GM12878 (cell line): ENCODE measurements at regions not wholly inside any gene's neighbourhood (a gene's known extent, or its start where the extent isn't known, plus 50 kb on each side); places are given as distances from the start of the nearest gene placed in this dataset.

ENCODE experiments used
- ATAC-seq: fragments of 200-7000 bp; cut with Tn5 transposase; 3 replicates; pipeline ENCODE4 v1.9.1; 2020; ENCODE audit warnings: mild to moderate bottlenecking, moderate library complexity
- BruUV-seq: library from RNA; stranded (reverse); fragments of 400-500 nt; replicated peaks from 2 replicates; lab custom pipeline; 2021; lab: Mats Ljungman, UMichigan
- CTCF ChIA-PET: fragments of 300-600 bp; sonication (Branson Sonifier 250); formaldehyde crosslinking; extraction: SDS; loops from one replicate; lab custom pipeline; 2021; ENCODE audit warnings: inconsistent platforms; lab: Yijun Ruan, JAX
- POLR2A ChIA-PET: fragments of 350-600 bp; formaldehyde crosslinking; extraction: SDS; loops from one replicate; lab custom pipeline; 2021; ENCODE audit warnings: inconsistent platforms; lab: Charles Lee
- RAD21 ChIA-PET: fragments of 300-600 bp; sonication (Branson Sonifier 250); formaldehyde crosslinking; loops from one replicate; lab custom pipeline; 2023; ENCODE audit warnings: antibody characterized with exemption; ENCODE audit not compliant: unreplicated experiment; lab: Charles Lee
- SMC1A ChIA-PET: fragments of 300-600 bp; sonication (Branson Sonifier 250); formaldehyde crosslinking; loops from one replicate; lab custom pipeline; 2023; ENCODE audit not compliant: unreplicated experiment, uncharacterized antibody; lab: Charles Lee
- DNase-seq: peaks from one replicate; pipeline ENCODE4 v3.0.0-alpha.2; 2011; ENCODE audit warnings: low read depth, low spot score
- FAIRE-seq: peaks from 3 replicates; lab custom pipeline; 2011; peaks lifted over from hg19 to GRCh38; lab: Jason Lieb, UNC
- H2AFZ ChIP-seq: 2 replicates; pipeline ENCODE4 v1.6.0; 2011; ENCODE audit warnings: low read depth, low read length, control low read depth; ENCODE audit not compliant: control insufficient read depth
- H3K27ac ChIP-seq: 2 replicates; pipeline ENCODE4 v1.5.1; 2011; ENCODE audit warnings: control low read depth; ENCODE audit not compliant: control insufficient read depth, insufficient read depth
- H3K27me3 ChIP-seq, 2 experiments: replicated peaks in 1 of 2; 2 replicates each; pipeline versions ENCODE4 v1.6.0 to v1.6.1; 2011; ENCODE audit warnings: low read length in 1 of 2; ENCODE audit not compliant: control insufficient read depth in 2 of 2, insufficient read depth in 2 of 2
- H3K36me3 ChIP-seq, 2 experiments: 2 replicates each; pipeline ENCODE4 v1.5.1; 2011; ENCODE audit warnings: low read length in 1 of 2; ENCODE audit not compliant: control insufficient read depth in 2 of 2, insufficient read depth in 2 of 2
- H3K4me1 ChIP-seq: 2 replicates; pipeline ENCODE4 v1.6.1; 2011; ENCODE audit warnings: mild to moderate bottlenecking, low read length, moderate library complexity, mixed read lengths; ENCODE audit not compliant: control insufficient read depth, insufficient read depth
- H3K4me2 ChIP-seq: 2 replicates; pipeline ENCODE4 v1.6.0; 2011; ENCODE audit warnings: control low read depth; ENCODE audit not compliant: control insufficient read depth, insufficient read depth
- H3K4me3 ChIP-seq: fragments of 200-600 bp; sonication (generic); 2 replicates; pipeline ENCODE4 v1.5.1; 2016
- H3K79me2 ChIP-seq: 2 replicates; pipeline ENCODE4 v1.6.0; 2011; ENCODE audit warnings: low read length; ENCODE audit not compliant: control insufficient read depth, insufficient read depth
- H3K9ac ChIP-seq: 2 replicates; pipeline ENCODE4 v1.8.0; 2011; ENCODE audit warnings: low read length, control low read depth, mixed read lengths; ENCODE audit not compliant: control insufficient read depth, insufficient read depth
- H3K9me3 ChIP-seq: replicated peaks from 3 replicates; pipeline ENCODE4 v1.5.1; 2011; ENCODE audit warnings: mild to moderate bottlenecking, low read length; ENCODE audit not compliant: control insufficient read depth, insufficient read depth
- H4K20me1 ChIP-seq: 2 replicates; pipeline ENCODE4 v1.6.0; 2011; ENCODE audit not compliant: control insufficient read depth, insufficient read depth
- CEBPB ChIP-seq, 2 experiments: fragments of 150-350 bp in 1 of 2; IDR thresholded peaks; 2 replicates each; pipeline ENCODE4 v1.6.1; 2012 to 2014; ENCODE audit warnings: low read depth in 2 of 2, low read length in 2 of 2, borderline replicate concordance in 1 of 2, inconsistent platforms in 1 of 2
- CREM ChIP-seq: IDR thresholded peaks from 2 replicates; pipeline ENCODE4 v1.6.1; 2014; ENCODE audit warnings: antibody characterized with exemption, low read depth
- IKZF2 ChIP-seq, 2 experiments: fragments of 450-650 bp; IDR thresholded peaks; 2 replicates each; pipeline ENCODE4 v1.6.1; 2017; ENCODE audit warnings: mild to moderate bottlenecking in 2 of 2, moderate library complexity in 2 of 2
- MTA3 ChIP-seq: IDR thresholded peaks from 2 replicates; pipeline ENCODE4 v1.6.1; 2012; ENCODE audit warnings: low read length, inconsistent platforms, borderline replicate concordance
- POU2F2 ChIP-seq: IDR thresholded peaks from 3 replicates; pipeline ENCODE4 v1.6.1; 2011; ENCODE audit warnings: low read depth, mild to moderate bottlenecking, low read length, borderline replicate concordance
- RCOR1 ChIP-seq: conservative IDR thresholded peaks from 2 replicates; pipeline ENCODE4 v1.6.1; 2012; ENCODE audit warnings: low read depth, low read length, improper control_type of control experiment
- SP1 ChIP-seq: IDR thresholded peaks from one replicate; pipeline ENCODE4 v1.6.1; 2011; ENCODE audit warnings: low read depth, low read length
- TAF1 ChIP-seq: IDR thresholded peaks from 2 replicates; pipeline ENCODE4 v1.6.1; 2011; ENCODE audit warnings: mild to moderate bottlenecking, low read depth, low read length, borderline replicate concordance
- TBL1XR1 ChIP-seq: IDR thresholded peaks from 2 replicates; pipeline ENCODE4 v1.6.1; 2012; ENCODE audit warnings: low read depth, low read length, improper control_type of control experiment
- WGBS: methylation state at CpG from one replicate; pipeline ENCODE4 v1.1.6; 2016; ENCODE audit warnings: low lambda C conversion rate; ENCODE audit not compliant: insufficient replicate concordance, insufficient coverage; ENCODE audit errors: missing lambda C conversion rate; 5-methylcytosine and 5-hydroxymethylcytosine counted together
- in situ Hi-C: fragments of 300-500 bp; cut with MboI; formaldehyde crosslinking; loops from 9 replicates; pipeline ENCODE4 v1.14.3; 2018; ENCODE audit warnings: mixed read lengths
- intact Hi-C: fragments of 100-400 bp; cut with micrococcal nuclease; formaldehyde crosslinking; loops from one replicate; pipeline ENCODE4 v1.14.2; 2022; ENCODE audit not compliant: unreplicated experiment
- TF ChIP-seq, protein P1 (sequence below): fragments of 450-650 bp; IDR thresholded peaks from 2 replicates; pipeline ENCODE4 v1.6.1; 2016; ENCODE audit warnings: mild to moderate bottlenecking, moderate library complexity, borderline replicate concordance

- TF ChIP-seq RCOR1 (no peak), POU2F2 (no peak), SP1 (no peak), CEBPB (IDR thresholded peaks at IDR 0.05; ENCODE audit: borderline replicate concordance in 1 of 2, low read depth in 2 of 2, low read length in 2 of 2) (no peak), TBL1XR1 (no peak)
- H3K27ac ChIP-seq: no peak overlapping the region
- FAIRE-seq (no peak), ATAC-seq (no peak), DNase-seq (no peak)
- H3K27me3 ChIP-seq: no peaks in the 10 kb centered on the region
- ChIA-PET SMC1A (no interaction called here), RAD21 (no interaction called here), POLR2A (no interaction called here), CTCF (no interaction called here)
- no peak overlapping the region for H3K9ac ChIP-seq
- no peak overlapping the region for H3K4me2 ChIP-seq
- H3K4me3 ChIP-seq: no peak overlapping the region
- no peaks in the 10 kb centered on the region for H3K79me2 ChIP-seq
- in situ Hi-C loops (no loop called here), intact Hi-C loops (no loop called here)
- no peaks in the 10 kb centered on the region for H4K20me1 ChIP-seq
- no peaks in the 10 kb centered on the region for H3K36me3 ChIP-seq
- peaks cover 4% of the 10 kb centered on the region for H3K4me1 ChIP-seq
- H3K9me3 ChIP-seq: no peaks in the 10 kb centered on the region
- no TSS peak for BruUV-seq
- 92% methylated on average over 2 of the region's 2 CpGs for WGBS
- no peak overlapping the region for H2AFZ ChIP-seq
Observed at GRCh38 chr7:47677093-47677492, 95.2 kb upstream of the TNS3 start.

- Histone ChIP-seq H2AFZ (no peak overlapping the region), H3K9ac (no peak overlapping the region), H3K4me2 (no peak overlapping the region), H3K27me3 (no peaks in the 10 kb centered on the region), H4K20me1 (no peaks in the 10 kb centered on the region), H3K4me3 (no peak overlapping the region)
- no TSS peak for BruUV-seq
- 70% methylated on average over 3 of the region's 3 CpGs for WGBS
- no peak for FAIRE-seq
- TF ChIP-seq CREM (no peak), TAF1 (no peak), IKZF2 (IDR thresholded peaks at IDR 0.05) (no peak), MTA3 (no peak)
- TF ChIP-seq, protein P1, sequence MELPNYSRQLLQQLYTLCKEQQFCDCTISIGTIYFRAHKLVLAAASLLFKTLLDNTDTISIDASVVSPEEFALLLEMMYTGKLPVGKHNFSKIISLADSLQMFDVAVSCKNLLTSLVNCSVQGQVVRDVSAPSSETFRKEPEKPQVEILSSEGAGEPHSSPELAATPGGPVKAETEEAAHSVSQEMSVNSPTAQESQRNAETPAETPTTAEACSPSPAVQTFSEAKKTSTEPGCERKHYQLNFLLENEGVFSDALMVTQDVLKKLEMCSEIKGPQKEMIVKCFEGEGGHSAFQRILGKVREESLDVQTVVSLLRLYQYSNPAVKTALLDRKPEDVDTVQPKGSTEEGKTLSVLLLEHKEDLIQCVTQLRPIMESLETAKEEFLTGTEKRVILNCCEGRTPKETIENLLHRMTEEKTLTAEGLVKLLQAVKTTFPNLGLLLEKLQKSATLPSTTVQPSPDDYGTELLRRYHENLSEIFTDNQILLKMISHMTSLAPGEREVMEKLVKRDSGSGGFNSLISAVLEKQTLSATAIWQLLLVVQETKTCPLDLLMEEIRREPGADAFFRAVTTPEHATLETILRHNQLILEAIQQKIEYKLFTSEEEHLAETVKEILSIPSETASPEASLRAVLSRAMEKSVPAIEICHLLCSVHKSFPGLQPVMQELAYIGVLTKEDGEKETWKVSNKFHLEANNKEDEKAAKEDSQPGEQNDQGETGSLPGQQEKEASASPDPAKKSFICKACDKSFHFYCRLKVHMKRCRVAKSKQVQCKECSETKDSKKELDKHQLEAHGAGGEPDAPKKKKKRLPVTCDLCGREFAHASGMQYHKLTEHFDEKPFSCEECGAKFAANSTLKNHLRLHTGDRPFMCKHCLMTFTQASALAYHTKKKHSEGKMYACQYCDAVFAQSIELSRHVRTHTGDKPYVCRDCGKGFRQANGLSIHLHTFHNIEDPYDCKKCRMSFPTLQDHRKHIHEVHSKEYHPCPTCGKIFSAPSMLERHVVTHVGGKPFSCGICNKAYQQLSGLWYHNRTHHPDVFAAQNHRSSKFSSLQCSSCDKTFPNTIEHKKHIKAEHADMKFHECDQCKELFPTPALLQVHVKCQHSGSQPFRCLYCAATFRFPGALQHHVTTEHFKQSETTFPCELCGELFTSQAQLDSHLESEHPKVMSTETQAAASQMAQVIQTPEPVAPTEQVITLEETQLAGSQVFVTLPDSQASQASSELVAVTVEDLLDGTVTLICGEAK: no peak
- TF ChIP-seq, all 136 proteins: peak for 0
- no peak for DNase-seq
- ChIA-PET CTCF (no interaction called here), SMC1A (no interaction called here), POLR2A (no interaction called here), RAD21 (no interaction called here)
- ATAC-seq: no peak
- peaks cover 36% of the 10 kb centered on the region for H3K4me1 ChIP-seq
- no peak overlapping the region for H3K27ac ChIP-seq
- intact Hi-C loops (no loop called here), in situ Hi-C loops (no loop called here)
- no peaks in the 10 kb centered on the region for H3K9me3 ChIP-seq
- H3K79me2 ChIP-seq: no peaks in the 10 kb centered on the region
- no peaks in the 10 kb centered on the region for H3K36me3 ChIP-seq
Observed at GRCh38 chr7:47672977-47673381, 91.1 kb upstream of the TNS3 start.
